GM18868 (cell line): ENCODE measurements at regions not wholly inside any gene's neighbourhood (a gene's known extent, or its start where the extent isn't known, plus 50 kb on each side); places are given as distances from the start of the nearest gene placed in this dataset.

ENCODE experiments used
- ATAC-seq: cut with Tn5 transposase; IDR thresholded peaks from one replicate; pipeline ENCODE4 v1.9.1; 2021; ENCODE audit warnings: mild to moderate bottlenecking, moderate library complexity; ENCODE audit not compliant: unreplicated experiment

DNA sequence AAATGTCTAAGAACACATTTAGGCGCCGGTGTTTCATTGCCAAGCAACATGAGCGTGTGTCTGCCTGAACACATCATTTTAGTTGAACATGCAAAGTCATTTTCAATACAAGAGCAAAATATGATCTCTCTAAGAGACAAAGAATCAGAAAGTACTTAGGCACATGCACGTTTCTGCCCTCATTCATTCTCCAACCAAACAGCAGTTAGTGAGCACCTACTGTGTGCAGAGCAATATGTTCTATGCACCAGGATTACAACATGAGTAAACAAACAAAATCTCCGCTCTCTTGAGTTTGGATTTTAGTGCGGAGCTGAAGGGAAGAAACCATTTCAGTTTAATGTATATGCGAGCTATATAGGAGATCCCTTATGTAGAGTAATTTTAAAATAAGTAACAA lies 71.6 kb upstream of the KLF6 start:
- no peak for ATAC-seq

DNA sequence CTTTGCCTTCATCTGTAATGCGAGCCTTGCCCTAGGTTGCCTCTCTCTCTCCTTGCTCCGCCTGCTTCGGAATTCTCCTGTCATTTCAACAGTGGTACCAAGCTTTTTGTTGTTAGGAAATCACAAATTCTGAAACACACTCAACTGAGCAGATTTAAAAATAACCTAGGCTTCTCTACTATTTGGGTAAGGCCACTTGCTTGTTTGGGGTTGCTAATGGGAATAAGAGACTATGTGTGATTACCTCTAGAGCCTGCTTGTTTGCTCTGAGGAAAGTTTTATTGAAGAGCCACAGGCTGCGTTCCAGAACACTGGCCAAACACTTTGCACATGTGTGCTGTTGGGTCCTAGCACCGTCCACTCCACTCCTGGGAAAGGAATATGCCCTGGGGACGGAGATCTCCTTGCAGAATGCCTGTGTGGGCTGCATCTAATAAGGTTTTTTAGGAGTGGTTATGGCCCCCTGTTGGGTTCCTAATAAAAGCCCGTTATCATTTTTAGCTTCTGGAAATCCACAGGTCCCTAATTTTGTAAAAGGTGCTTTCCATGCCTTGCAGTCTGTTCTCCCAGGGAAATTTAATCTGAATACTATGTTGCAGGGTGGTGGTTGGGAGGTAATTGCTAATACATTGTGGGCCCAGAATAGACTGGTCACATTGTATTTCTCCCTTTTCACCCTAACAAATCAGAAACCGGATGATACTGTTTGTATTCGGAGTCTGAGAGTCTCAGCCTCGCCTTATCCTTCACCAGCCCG lies 68.7 kb upstream of the KLF6 start:
- ATAC-seq = no peak

DNA sequence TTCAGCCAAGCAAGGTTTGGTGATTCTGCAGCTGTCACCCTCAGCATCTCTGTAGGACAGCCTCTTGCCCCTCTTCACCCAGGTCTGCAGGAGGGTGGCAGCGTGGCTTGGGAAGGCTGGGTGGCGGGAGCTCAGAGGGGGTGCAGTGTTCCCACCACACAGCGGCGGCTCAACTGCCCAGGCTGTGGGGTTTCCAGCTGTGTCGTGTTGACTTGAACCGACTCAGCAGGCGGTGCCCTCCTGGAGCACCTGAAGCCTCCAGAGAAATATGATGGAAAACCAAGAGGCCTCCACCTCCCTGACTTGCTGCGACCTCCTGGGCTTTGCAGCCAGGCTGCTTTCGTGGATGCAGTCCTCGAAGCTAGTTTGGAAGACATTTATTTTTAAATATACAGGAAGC lies 68.0 kb upstream of the KLF6 start:
- ATAC-seq = no peak

DNA sequence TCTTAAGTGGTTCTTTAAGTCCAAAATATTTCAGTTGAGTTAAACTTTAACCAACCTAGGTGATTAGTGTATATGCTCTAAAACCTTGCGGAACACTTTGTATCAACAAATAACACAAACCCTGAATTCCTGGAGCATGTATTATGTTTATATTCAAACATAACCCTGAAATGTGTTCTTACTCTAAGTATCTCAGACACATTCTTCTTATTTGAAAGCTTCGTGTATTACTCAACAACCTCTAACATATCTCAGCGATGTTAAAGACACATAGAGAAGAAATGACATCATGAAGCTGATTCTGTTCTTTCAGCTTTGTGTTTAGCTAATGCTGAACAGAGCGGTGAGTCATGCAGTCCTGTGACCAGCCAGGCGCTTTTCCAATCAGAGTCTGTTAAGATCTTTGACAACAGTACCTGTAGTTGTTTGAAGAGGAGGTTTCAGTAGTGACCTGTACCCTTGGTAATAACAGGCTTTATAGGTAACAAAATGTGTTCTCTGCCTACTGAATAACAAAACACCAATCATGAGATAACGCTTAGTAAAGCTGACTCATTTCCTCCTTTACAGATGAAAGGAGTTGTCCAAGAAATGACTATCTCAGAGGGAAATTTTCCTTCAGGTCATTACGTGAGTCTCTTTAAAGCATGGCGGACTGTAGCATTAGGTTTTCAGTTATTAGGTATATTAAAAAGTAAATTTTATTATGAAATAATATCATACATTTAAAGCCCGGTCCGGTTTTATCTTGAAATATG lies 67.3 kb upstream of the KLF6 start:
- peak; percentile 89 for ATAC-seq

DNA sequence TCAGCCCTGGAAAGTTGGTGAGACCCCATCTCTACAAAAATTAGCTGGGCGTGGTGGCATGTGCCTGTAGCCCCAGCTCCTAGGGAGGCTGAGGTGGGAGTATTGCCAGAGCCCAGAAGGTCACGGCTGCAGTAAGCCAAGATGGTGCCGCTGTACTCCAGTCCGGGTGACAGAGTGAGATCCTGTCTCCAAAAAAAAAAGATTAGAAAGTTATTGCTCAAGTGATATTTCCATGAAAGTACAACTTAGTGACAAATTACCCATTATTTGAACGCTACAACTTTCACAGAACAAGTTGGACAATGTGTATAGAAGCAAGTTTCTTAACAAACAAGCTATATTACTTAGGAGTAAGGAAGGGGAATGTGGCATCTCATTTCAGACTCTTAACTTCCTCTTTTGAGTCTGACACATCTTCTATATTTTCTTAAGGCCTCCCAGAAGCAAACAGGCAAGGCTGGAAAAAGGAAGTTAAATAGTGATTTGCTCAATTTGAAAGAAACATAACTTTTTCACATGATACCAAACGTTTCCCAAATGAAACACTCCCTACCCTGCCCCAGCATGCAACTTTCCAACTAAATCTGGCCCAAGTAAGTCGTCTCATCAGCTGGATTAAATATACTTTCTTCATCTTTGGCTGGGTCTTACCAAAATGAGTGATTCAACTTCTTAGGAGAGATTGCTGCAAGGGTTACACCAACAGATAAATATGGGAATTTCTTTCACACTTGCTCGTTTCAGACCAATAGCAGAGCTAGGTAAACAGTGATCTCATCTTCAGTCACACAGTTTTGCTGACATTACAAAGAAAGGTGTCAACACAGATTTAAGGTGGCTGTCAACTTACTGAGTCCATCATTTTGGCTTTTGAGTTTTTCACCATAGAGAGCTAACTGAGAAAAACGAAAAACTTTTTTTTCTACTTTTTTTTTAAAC lies 66.3 kb upstream of the KLF6 start:
- ATAC-seq = peak; percentile 40

DNA sequence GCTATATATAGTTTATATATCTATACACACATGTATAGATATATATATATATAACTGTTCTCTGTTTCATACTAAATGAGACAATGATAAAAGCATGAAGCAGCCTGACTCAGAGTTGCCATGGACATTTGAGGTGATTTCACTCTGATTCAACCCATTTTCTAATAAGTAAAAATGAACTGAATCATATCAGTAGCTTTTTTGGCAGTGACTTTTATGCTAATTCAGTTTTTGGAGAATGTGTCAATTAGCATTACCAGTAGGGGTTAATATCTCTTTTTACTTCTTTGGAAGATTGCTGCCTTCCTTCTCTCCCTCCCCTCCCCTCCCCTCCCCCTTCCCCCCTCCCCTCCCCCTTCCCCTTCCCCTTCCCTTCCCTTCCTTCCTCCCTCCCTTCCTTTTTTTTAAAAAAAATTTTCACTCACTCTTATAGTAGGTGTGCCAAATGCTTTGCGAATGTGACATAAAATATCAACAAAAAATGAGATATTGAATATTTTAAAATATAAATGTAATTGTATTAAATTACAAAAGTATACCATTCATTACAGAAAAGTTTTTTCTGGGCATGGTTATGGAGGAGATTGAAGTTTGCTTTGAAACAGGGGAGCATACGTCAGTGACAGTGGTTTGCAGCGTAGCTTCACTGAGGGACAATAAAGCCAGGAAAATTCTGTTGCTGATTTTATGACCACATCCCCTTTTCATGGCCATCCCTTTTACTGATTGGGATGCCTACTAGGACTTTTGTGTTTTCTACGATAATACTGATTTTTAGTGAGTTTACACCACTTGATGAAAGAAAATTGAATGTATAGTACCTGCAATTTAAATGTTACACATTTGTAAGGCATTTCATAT lies 64.0 kb upstream of the KLF6 start:
- no peak for ATAC-seq

DNA sequence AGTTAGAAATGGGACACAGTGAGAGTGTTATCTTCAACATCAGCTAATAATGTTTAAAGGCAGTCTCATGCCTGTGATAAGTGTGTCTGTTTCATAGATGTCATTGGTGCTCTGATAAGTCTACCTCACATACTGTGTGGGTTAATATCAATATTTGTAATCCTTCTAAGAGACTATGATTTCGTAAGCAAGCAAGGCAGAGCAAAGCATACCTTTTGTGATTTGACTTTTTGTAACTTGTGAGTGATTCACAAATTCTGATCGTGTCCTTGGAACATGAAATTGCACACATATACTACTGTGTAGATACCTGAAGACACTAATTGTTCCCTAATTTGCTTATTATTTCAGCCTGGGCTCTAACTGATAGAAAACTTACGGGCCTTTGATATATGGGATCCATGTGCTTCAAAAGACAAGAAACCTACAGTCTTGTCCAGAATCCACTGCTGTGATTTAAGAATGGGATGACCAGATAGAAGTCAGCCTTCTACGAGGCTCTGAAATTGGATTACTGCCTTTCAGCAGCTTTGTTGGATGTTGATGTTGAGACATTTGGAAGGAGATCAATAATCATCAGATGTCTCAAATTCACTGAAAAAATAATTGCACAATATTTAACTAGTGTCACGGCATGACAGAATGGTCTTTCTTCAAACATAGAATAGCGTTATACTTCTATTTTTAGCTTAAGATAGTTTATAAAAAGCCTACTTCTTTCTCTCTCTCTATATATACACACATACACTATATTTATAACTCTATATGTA lies 63.2 kb upstream of the KLF6 start:
- no peak for ATAC-seq

DNA sequence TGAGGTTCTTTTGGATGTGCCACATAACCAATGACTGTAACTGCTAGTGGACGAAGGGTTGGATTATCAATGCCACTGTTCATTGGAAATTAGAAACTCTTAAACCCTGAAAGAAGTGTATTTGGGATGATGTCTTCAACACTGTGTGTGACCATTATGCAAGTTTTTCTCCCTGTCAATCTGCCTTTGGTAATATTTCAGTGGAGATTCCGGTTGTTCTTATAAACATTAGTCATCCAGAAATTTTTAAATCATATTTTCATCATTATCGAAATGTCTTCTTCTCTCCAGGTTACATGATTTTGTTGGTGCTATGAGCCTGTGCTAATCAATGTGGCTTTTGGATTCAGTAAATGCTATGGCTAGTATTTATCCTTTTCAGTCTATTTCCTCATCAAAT lies 61.7 kb upstream of the KLF6 start:
- ATAC-seq = no peak

DNA sequence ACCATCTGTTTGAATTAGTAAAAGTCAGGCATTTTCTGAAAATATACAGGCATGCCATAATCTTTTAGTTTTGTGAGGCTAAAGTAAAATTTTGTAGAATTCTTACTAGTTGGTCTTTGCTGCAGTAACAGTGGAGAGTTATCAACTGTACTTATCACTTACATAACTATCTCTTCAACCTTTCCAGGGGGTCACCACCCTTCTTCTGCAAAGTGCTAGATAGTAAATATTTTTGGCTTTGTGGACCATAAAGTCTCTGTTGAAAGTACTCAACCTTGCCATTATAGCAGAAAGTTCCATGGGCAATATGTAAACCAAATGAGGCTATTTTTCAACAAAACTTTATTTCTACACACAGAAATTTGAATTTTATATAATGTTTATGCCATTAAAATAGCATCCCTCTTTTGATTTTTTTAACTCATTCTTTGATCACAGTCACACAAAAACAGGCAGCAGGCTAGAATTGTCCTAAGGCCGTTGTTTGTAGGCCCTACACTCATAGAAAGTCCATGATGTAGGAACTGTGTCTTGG lies 59.5 kb upstream of the KLF6 start:
- ATAC-seq = no peak

DNA sequence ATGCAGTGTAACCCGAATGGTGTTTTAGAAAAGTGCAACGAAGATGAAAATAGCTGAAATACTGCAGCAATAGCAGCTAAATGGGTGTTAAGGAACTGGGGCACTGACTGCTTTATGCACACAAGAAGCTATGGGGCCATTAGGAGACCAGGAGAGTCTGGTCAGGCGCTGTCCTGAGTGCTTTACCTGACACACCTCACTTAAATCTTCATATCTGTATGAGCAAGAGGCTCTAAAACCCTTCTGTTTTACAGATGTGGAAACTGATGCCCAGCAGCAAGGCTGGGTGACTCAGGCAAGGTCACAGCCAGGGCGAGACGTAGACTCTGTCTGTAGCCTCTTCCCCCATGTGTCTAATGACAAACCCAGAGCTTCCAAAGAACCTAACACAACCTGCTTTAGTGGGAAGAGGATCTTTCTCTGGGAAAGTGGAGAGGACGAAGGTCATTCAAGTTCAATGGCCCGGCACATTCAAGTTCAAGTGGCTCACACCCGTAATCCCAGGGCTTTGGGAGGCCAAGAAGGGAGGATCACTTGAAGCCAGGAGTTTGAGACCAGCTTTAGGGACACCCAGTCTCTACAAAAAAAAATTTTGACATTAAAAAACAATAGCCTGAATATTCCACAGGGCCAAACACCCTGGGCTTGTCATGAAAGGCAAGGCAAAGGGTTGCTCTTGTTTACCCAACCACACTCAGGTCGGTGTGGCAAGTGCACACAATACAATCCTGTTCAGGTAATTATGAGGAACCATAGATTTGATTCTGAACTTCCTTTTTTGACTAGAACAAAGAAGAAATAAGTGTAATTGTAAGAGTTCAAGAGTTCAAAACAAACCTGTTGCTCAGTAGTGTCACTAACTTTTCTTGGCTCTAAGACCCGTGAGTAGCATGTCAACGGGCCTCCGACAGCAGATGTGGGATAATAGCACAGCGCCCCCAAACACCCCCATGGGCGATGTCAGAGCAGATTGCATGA lies 53.7 kb upstream of the KLF6 start:
- ATAC-seq = peak; percentile 36

DNA sequence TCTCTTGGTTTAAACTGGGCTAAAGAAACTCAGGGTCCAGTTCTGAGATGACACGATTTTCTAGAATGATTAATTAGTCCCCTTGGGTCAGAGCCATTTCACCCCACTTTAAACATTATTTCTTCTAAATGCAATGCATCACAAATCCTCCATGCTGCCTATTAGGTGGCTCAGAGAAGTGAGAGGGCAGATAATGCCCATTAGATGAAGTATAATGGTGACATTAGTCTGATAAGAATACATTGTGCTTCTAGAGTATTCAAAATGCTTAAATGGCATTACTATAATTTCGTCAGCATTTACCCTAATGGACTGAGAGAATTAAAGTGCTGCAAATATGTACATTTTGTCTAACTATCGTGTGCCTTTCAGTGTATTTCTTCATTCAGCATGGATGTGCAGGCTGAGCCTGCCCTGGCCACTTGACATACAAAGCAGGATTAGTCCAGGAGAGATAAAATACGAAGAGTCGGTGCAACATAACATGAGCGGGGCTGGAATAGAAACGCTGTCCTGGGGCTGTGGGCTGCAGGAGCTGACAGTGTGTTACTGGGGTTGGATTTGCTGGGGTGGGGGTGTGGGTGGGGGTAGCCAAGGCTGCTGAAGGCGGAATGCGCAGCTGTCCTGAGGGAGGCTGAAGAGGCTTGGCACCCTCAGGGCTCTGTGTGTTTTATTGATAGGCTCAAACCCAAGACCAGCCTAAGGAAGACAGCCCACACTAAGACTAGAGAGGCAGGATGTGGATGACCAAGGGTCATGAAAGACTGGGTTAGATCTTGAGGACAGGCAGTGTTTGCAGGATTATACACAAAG lies 52.8 kb upstream of the KLF6 start:
- ATAC-seq = no peak

DNA sequence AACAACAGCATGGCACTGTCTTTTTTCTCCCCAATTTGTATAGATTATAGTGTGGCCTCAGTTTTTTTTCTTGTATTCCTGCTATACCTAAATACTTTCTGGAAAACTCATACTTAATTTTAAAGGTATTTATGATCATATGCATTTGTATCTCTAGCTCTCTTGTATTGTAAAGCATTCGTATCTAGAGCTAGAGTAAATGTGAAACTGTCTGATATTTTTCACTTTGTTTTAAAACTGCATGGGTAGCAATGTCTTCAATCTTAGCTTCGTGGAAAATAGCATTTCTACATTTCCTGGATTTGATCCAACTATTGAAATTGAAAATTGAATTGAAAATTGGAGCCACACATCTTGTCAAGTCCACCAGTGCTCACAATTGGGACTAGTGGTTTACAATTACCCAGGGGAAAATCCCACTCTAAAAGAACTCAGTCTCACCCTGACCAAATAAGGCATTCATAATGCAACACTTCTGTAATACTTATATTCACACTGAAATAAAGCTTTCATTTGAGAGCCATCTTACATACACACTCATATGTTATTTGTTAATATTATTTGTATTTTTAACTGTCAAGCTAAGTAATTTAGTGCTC lies 51.3 kb upstream of the KLF6 start:
- ATAC-seq = peak; percentile 72

DNA sequence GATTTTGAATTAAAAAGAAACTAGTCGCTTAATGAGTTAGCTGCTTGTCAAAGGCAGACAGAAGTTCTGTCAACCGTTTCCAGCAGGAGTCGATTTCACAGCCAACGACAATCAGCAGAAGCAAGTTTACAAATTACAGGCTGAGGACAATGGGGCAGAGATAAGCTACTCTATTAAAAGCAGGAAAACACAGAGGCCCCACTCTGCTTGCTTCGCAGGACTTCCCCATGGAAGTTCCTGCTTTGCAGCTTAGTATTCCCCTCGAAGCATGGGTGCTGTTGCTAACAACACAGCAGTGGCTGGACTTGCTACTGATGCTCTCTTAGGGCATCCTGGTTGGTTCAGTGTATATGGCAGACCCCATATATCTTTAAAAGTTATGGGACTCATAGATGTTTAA lies 50.8 kb upstream of the KLF6 start:
- ATAC-seq = peak; percentile 44

DNA sequence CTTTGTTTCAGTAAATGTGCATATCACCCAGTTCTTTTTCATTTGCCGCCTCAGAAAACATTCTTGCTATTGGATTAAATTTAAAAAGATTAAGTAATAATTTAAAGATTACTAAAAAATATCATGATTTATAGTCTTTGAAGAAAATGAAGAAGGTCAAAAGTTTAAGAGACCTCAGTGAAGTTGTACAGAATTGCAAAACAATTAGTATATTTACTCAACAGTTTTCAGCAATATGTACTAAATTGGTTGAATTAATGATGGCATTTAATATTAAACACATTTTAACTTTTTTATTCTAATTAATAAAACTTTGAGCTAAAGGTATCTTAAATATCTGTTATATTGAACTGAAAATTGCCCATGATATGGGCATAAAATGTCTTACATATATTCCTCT lies 49.9 kb upstream of the KLF6 start:
- ATAC-seq = no peak
